Activated CD8-positive, alpha-beta memory T cell treated with anti-CD3 and anti-CD28 coated beads for 48 hours (primary cell): ENCODE measurements at regions not wholly inside any gene's neighbourhood (a gene's known extent, or its start where the extent isn't known, plus 50 kb on each side); places are given as distances from the start of the nearest gene placed in this dataset.

ENCODE experiments used
- DNase-seq, 3 experiments: peaks; one replicate each; pipeline ENCODE4 v3.0.0-alpha.2; 2020; ENCODE audit warnings: low read depth in 2 of 3, low spot score in 2 of 3

DNA sequence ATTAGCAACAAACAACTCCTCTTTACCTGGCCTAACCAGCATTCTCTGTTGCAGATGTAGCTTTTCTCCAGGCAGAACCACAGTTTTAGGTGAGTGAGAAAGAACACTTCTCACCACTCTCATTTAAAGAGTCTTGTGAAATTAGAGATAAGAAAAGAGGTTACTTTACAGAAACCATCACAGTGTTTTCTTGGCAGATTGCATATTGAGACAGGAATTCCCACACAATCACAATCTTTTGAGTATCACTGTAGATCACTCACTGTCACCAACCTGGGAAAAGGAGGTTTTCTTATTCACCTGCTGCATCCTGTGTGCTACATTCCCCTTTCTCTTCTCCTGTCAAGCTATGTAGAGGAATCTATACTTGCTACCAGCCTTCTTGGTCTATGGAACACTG, 574.6 kb downstream of the SLC4A3 start:
- DNase-seq = no peak

DNA sequence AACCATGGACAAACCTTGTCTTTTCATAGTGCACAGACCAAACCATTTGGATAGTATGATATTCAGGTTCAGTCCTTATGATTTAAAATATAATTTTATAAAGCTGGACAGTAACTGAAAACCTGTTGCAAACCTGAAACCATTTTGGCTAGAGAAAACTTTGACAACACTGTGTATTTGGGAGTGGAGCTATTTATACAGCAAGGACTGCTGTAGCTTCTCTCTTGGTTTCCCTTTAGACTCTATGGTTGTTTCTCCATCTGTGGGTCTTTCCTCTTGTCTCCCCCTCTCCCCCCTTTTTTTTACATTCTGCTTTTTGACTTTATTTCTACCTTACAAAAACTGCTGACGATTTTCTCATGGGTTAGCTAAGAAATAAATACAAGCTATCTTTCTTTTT, 581.7 kb downstream of the SLC4A3 start:
- DNase-seq = no peak

DNA sequence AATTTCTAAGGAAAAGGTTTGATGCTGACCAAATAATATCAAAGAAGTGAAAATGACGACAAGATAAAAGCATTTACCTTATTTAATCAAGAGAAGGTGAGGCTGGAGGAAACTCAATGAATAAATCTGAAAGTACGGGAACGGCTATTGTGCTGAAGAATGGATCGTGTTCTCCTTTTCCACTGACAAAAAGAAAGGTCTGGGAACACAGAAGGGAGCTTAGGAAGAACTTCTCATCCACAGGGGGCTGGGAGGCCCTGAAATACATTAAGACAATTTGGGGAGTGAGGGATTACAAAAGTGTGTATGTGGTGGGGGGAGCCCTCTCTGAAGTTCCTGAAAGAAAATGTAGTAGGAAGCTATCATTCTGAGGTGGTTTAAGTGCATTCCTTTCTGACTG, 582.3 kb downstream of the SLC4A3 start:
- no peak for DNase-seq

DNA sequence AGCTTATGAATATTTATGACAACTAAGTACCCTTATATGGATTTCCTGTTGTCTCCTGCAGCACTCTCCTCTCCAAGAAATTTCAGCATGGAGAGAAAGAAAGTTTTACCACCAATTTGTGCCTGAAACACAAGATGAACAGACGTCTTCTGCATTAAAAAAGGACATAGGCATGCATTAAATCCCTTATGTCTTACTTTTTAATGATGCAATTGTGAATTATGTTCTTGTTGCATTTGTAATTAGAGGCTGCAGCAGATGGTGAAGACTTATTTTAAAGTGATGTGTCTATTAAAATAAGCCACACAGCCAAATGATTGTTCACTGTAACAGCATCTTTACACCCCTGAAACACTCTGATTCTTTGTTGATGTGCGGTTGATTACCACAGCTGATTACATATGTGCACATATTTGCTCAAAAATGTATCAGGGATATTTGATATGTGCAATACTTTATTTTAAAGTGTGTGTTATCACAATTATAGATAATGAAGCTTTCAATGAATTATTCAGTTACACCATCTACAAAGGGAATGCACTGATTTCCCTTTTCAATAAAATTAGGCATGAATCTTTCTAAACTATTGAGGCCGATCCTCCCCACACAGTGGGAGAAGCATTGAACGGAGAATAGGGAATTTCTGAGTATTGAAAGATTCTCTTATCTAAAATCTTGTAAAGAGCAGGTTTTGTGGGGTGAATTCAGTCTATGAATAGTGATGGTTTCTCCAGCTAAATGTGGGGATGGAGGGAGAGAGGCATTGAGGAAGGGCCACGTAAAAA, 585.1 kb downstream of the SLC4A3 start:
- DNase-seq = no peak

DNA sequence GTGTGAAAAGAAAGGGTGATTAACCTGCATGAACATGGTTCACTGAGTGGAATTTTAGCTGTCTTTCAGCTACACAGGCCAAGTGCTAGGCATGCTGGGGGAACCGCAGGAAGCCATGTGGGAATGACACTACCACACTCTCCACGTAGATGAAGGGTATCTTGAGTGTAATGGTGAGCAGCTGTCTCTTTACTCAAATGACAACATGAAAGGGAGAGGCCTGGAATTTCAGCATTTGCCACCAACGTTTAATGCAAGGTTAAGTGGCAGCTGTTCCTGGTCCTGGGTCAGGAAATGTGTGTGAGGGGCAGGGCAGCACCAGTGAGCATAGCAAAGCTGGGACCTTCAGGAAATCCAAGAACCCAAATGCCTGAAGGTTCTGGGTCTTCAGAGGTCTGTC, 588.4 kb downstream of the SLC4A3 start:
- no peak for DNase-seq

DNA sequence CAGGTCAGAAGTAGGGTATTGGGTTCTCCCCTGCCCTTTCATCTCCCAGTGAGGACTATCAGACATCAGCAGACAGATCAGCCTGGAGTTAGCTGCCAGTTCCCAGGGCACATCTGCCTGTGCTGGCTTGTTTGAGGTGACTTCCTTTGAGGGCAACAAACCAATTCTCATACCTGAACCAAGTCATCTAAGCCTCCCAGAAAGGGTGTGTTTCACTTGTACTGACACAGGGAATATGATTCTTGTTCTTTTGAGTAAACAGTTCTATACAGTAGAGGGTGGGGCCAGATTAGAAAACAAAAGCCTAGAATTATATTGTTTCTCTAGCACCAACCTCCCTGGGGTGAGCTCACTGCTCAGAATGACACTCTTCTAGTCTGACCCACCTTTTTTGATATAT, 591.9 kb downstream of the SLC4A3 start:
- no peak for DNase-seq

DNA sequence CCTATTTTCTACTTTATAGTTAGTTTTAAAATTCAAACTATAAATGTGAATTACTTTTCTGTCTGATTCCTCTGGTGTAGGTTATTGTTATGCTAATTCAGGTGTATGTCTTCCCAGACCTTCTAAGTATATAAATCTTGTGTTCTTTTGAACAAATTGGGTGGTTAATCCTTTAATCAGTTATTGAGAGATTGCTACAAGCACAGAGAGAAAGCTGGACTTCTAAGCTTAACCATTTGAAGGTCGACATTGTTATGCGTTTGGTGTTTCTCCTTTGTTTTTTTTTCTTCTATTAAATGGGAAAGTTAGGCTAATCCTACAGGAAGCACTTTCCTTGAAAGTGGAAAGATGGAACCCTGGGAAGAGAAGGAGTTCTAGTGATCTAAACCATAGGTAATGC, 592.6 kb downstream of the SLC4A3 start:
- DNase-seq = no peak

DNA sequence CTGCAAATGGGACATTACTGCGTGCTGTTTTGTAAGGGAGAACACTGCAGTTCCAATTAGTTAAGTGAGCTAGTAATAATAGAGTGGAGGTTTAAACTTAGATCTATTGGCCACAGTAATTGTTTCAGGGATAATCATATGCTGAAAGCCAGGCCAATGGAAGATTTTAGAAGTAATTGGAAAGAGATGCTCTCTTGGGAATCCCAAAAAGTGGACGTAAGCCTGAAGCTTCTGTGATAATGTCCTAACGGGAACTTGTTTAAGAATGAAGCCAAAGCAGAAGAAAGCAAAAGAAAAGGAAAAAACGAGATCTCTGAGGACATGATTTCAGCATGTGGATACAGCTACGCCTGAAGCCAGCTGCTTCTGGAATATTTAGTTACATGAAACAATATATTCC, 594.6 kb downstream of the SLC4A3 start:
- no peak for DNase-seq

DNA sequence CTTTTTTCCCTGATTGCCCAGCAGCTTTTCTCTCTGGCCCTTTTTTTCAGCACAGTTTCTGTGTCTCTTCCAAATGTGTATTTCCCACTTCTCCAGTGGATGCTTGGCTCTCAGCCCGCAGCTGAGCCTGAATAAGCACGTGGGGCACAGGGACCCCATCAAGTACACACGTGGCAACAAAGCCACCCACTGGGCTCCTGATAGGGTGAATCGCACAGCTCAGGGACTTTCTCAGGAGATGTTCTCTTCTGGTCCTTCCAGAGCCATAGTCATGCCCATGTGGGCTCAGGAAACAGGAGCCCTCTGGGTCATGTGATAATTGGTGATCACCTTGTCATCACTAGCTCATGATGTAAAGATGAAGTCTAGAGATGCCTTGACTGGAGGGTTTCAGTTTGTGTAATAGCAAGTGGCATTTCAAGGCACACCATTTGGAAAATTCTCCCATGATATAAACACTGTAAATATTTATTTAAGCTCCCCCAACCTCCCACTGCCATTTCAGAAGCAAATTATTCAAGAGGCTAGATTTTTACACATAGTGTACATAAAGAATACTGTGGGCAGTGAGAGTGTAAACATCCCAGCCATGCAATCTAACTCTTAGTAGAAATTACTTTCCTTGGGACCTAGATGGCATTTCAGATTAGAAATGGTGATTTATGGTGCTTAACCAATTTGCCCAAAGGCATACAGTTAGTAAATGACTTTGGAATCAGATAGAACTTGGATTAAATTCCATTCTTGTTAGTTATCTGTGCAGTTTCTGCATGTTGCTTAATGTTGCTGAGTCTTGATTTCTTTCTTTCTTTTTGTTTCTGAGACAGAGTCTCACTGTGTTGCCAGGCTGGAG, 597.5 kb downstream of the SLC4A3 start:
- no peak for DNase-seq

DNA sequence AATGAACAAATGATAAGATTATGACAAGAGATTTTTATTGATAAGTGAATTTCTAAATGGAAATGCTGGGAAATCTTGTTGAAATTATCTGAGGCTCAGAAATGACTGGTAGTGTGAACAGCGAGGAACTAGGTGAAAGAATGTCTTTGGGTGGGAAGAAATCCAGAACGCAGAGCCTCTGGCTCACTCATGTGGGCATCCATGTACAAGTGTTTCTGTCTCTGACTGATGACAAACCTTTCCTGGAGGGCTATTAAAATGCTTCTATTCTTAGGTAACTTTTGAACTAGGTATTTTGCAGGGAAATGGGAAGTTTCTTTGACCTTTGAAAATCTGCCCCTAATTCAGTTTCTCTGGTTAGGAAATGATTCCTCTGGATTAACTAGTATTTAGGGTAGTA, 598.6 kb downstream of the SLC4A3 start:
- no peak for DNase-seq

DNA sequence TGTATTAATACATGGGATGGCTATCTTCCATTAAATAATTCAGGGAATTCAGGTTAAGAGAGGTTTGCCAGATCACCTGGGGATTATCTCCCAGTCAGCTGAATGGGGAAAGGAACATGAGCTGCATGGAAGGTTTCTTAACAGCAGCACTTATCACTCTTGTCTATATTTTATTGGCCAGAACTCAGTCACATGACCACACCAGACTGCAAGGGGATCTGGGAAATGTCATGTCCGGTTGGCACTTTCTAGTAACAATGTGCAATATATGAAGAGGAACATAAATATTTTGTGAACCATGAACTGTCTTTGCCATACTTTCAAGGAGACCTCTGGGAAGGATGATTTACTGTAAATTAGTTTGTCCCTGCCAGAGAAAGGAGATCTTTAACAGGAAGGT, 599.1 kb downstream of the SLC4A3 start:
- DNase-seq = no peak

DNA sequence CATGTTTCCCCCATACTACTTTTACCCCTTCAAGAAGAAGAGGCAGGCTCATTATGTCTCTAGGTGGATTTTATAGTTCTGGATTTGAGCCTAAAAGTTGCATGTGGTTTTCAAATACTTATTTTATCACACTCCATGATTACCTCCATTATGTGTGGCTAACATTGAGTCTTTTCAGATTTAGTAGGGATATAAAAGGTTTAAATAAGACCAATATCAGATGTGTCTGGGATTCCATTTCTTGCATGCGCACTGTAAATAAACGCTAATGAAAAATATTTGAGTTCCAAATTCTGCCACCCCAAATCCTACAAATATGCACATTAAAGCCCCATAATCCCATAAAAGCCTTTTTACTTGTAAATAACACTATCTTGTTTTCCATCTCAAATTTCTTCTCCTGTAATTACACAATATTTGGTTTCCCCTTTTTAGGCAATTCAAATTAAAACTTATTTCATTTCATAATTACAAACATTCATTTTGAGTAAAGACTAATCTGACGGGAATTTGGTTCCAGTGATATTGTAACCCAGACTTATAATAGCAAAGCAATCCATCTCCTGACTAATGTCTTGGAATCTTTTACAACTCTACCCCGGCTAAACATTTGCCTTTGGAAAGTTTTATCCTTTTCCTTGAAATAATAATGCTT, 600.0 kb downstream of the SLC4A3 start:
- DNase-seq = no peak

DNA sequence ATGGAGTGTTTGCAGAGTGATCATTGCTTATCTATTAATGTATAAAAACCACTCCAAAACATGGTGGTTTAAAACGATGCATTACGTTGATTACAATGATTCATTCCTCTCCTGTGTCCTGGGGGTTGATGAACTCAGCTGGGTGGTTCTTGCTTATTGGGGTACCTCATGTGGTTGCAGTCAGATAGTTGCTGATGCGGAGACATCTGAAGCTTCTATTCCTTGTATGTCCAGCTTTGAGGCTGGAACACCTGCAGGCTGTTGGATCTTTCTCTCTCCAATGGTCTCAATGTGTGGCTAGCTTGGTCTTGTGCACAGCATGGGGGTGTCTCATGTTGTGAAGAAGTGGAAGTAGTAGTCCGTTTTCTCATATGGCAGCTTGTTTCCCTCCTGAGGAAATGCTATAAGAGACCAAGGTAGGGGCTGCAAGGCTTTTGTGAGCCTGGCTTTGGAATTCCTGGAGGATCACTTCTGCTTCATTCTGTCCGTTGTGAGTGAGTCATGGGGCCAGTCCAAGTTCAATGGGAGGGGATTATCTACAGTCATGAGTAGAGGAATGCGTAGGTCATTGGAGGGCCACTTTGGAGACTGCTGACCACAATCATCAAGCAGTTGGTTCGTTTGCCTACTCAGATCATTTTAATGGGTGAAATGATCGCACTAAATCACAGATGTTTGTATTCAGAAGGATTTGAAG, 601.0 kb downstream of the SLC4A3 start:
- no peak for DNase-seq

DNA sequence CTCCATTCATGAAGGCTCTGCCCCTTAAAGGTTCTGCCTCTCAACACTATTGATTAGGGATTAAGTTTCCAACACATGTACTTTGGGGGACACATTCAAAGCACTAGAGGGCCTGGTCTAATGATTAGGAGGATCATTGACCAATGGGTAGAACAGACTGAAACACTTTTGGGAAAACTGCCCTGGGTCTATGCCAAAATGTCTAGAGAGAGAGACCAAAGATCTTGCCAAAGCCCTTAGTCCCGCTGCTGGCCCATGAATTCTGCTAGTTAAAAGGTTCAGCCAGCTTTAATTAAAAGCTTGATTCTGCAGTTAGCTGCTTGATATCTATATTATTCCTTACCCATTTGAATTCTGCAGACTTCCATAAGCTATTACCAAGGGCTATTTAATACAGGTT, 613.2 kb downstream of the SLC4A3 start:
- no peak for DNase-seq

DNA sequence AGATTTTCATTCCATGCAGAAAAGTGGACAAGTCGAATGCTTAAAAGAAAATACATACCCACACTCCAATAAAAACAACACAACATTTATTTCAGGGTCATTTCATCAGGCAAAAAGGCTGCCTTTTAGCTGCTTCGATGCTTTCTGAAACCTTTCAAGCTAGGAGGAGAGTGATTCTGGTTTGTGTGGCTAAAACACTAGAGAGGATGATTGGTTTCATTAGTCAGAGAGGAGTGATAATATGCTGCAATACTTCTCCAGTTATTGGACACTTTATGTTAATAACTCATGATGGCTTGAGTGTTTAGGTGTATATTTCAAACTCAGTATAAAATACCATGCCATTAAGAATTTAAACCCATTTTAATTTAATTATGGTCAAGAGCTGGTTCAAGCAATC, 614.0 kb downstream of the SLC4A3 start:
- no peak for DNase-seq

DNA sequence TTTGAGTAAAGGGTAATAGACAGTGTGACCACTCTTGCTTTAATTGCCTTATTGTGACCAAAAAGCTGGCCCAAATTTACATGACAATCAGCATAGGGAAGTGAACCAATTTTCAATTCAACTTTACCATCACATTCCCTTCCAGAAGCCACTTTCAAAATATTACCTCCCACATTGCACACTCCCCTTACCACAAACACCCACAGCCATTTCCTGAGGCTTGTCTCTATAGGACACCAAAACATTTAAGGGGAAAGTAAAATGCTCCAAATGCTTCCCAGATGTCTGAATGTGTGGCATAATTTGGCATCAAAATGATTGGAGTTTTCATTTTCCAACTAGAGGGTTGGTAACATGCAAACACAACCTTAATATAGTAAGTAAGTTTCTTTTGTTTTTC, 616.1 kb downstream of the SLC4A3 start:
- DNase-seq = no peak

DNA sequence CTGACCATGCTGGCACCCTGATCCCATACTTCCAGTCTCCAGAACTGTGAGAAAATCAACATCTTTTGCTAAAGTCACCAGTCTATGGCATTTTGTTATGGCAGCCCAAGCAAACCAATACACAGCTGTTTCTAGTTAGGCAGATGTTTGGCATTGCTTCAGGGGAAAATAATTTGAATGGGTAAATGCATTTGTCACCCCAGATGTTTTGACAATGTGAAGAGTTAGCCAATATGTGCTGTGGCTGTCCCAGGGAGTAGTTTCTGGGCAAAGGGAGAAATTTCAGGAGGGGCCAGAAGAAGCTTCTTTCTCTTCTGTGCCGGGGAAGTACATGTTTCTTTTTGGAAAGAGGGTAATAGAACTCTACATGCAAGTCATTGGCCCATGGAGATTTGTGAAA, 619.0 kb downstream of the SLC4A3 start:
- no peak for DNase-seq

DNA sequence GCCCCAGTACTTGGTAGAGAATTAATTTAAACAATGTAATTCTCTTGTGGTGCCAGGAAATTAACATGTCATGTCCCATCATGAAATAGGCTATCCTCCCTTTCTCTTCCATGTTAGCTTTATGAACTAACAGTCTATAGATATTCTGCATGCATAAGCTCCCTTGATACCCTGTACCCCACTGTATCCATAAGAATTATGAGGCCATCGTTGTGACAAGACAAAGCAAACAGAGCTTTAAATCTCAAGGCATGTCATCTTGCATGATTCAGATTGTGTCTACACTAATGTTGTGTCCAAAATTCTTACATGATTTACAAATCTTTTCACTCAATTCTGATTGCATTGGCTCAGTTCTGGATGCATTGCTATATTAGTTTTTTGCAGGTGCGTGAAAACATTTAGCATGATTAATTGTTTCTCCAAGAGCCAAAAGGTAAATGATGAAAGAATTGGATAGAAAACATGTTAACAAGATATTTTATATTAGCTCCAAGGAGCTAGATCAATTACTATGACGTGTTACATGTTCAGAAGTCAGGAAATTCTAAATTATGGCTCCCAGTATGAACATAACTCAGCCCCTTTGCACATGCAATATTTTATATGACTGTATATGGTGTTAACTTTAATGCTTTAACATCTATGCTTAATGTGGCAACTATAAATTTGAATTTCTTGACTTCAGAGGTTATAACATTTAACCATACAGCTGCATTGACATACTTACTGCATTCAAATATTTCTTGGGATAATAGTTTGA, 620.3 kb downstream of the SLC4A3 start:
- DNase-seq = no peak

DNA sequence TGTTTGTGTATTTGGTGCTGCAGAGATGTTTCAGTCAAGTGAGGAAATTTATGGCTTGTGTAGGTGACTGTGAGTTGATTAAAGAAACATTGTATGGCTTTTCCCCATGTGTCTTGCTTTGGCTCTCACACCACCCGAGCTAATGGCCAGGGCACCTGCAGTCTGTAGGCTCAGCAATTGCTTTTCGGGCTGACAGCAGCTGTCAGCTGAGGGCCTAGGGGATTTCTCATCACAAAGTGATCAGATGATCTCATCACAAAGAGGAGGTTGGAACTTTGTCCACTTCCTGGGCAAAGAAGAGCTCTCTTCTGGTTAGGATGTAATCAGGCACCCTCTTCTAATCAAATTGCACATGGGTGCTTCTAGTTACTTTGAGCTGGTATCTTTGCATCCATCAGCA, 632.2 kb downstream of the SLC4A3 start:
- no peak for DNase-seq

DNA sequence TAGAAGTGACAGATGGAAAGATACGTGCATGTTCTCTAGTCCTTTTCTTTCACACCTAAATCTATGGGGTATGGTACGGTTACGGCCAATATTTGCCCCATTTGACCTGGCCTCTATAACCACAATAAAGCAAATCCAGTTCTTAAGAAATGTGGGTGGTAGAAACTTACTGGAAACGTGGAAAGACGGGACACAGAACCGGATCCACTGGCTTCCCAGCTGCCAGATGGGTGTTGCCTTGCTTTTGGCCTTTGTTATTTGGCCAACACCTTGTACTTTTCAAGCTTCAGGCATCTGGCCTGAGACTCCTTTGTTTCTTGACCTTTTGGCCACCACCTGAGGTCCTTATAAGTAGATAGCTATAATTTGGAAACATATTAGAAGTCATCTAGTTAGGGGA, 635.9 kb downstream of the SLC4A3 start:
- DNase-seq = no peak

DNA sequence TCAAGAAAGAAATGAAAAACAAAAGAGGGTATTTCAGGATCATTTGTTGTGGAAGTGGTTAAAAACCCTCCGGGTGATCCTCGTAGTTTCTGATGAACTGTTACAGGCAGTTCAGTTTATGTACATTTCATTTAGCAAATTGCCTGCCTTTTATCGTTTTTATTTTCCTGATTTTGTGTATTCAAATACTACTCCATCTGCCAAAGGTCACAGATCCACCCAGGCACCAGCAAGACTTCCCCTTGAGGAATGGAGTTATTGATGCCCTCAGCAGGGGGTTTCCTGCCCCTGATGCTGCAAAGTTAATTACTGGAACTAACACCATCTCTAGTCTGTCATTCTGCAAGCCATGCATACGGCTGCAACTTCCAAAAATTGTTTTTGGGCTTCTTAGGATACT, 641.9 kb downstream of the SLC4A3 start:
- no peak for DNase-seq
